Lower leg skin (tissue), 3 donors: ENCODE measurements at regions not wholly inside any gene's neighbourhood (a gene's known extent, or its start where the extent isn't known, plus 50 kb on each side); places are given as distances from the start of the nearest gene placed in this dataset.

ENCODE experiments used
- CTCF ChIP-seq, 3 donors: fragments of 450-650 bp; IDR thresholded peaks; one replicate each; pipeline ENCODE4 v1.5.1; 2016; ENCODE audit warnings: antibody characterized with exemption in 3 of 3, mild to moderate bottlenecking in 3 of 3, moderate library complexity in 2 of 3
- POLR2A ChIP-seq, 2 donors: fragments of 450-650 bp; IDR thresholded peaks; one replicate each; pipeline ENCODE4 v1.6.1; 2016 to 2017; ENCODE audit warnings: antibody characterized with exemption in 2 of 2, mild to moderate bottlenecking in 1 of 2, moderate library complexity in 1 of 2

GRCh38 chr1:229782469-229782868, 156.4 kb downstream of the URB2 start:
- TF ChIP-seq POLR2A (IDR thresholded peaks at IDR 0.05) (no peak), CTCF (IDR thresholded peaks at IDR 0.05) (no peak)
